22Rv1 (cell line): ENCODE measurements at regions not wholly inside any gene's neighbourhood (a gene's known extent, or its start where the extent isn't known, plus 50 kb on each side); places are given as distances from the start of the nearest gene placed in this dataset.
"Not testable (repeated sequence)": the region's sequence is repeated elsewhere in the genome, so short reads cannot be mapped to it uniquely, and the experiment has no call there.

Source experiments
- H3K27ac ChIP-seq: fragments of 450-650 bp; 2 replicates; pipeline ENCODE4 v1.5.1; 2017
- ZFX ChIP-seq: fragments of 450-650 bp; IDR thresholded peaks from 2 replicates; pipeline ENCODE4 v1.6.1; 2017; ENCODE audit warnings: antibody characterized with exemption, borderline replicate concordance
- TF ChIP-seq, protein P1 (sequence below): fragments of 450-650 bp; IDR thresholded peaks from 2 replicates; pipeline ENCODE4 v1.5.1; 2017; ENCODE audit warnings: mild to moderate bottlenecking

DNA sequence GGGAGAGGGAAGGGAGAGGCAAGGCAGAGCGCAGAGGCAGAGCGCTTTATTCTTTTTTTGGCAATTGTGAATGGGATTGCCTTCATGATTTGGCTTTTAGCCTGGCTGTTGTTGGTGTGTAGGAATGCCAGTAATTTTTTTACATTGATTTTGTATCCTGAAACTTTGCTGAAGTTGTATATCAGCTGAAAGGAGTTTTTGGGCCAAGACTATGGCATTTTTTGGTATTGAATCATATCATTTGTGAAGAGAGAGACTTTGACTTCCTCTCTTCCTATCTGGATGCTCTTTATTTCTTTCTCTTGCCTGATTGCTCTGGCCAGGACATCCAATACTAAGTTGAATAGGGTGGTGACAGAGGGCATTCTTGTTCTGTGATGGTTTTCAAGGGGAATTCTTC lies 291.3 kb downstream of the REEP3 start:
- H3K27ac ChIP-seq, result no peak overlapping the region
- TF ChIP-seq, protein P1, sequence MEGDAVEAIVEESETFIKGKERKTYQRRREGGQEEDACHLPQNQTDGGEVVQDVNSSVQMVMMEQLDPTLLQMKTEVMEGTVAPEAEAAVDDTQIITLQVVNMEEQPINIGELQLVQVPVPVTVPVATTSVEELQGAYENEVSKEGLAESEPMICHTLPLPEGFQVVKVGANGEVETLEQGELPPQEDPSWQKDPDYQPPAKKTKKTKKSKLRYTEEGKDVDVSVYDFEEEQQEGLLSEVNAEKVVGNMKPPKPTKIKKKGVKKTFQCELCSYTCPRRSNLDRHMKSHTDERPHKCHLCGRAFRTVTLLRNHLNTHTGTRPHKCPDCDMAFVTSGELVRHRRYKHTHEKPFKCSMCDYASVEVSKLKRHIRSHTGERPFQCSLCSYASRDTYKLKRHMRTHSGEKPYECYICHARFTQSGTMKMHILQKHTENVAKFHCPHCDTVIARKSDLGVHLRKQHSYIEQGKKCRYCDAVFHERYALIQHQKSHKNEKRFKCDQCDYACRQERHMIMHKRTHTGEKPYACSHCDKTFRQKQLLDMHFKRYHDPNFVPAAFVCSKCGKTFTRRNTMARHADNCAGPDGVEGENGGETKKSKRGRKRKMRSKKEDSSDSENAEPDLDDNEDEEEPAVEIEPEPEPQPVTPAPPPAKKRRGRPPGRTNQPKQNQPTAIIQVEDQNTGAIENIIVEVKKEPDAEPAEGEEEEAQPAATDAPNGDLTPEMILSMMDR, result no peak
- TF ChIP-seq ZFX, result no peak

DNA sequence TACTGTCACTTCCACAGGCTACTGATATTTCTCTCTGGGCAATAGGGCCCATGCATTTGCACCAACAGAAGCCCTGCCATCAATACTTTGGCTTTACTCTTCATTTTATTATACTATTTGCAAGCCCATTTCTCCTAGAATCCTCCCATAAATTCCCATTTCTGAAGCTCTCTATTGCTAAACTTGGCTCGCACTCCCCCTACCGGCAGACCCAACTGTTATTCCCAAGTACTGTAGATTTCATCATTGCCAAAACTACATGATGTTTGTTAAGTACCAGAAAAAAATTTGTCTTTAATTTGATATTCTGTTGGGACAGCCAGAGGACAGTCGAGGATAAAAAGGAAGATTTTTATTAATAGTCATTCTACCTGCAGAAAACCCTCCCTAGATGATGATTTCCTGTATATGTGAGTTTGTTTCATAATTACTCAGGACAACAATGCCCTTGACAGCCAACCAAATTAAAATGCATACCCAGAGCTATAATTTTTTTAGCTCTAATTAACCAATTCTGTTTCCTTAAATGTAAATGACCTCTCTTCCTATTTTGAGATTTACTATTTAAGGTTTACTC lies 298.6 kb downstream of the REEP3 start:
- H3K27ac ChIP-seq, result no peak overlapping the region
- no peak for TF ChIP-seq ZFX
- TF ChIP-seq, protein P1, result peak; percentile 93

DNA sequence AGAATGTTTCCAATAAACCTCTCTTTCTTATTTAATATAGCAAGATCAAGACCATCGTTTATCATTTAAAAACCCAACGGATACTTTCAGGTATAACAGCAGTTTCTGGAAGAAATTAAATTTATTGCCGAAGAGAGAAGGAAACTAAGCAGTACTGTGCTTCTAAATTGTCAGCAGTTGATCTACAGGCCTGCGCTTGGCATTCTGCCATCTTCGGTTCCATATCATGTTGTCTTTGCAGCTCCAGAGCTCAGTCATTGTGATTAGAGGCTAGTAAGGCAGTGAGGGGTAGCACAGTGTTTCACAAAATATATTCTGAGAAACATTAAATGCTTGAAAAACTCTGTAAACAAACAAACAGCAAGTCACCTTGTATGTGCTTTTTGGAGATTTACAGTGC lies 301.3 kb downstream of the REEP3 start:
- no peak for TF ChIP-seq ZFX
- TF ChIP-seq, protein P1, result no peak
- H3K27ac ChIP-seq, result no peak overlapping the region

DNA sequence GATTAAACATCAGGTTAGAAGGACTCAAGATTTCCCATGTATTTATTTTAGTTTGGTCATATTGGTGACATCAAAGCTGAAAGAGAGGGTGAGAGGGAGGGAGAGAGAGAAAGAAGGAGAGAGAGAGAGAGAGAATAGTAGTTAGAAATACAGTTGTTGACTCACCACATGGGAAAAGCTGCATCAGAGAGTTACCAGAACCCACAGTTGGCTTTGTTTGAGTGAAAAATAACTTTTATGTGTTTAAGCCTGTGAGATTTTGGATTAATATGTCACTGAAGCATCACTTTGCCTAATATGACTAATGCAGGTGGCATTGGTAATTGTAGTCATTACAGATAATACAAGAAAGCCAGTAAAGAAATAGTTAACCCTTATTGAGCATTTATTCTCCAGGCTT lies 303.9 kb downstream of the REEP3 start:
- TF ChIP-seq, protein P1, result no peak
- TF ChIP-seq ZFX, result no peak

DNA sequence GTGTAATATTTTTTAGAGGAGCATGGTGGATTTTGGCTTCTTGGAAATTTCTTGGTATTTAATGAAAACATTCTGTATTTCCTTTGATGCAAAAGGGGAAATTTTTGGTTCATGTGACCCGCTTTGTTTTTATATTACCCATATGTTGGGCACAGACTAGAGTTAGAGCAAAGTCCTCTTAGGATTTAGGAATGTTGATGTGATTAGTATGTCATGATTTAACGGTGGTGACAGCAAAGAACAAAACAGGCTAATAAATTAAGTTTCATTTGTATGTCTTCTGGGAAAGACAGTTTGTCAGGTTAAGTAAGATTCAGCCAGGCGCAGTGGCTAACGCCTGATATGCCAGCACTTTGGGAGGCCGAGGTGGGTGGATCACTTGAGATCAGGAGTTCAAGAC lies 304.6 kb downstream of the REEP3 start:
- H3K27ac ChIP-seq, result no peak overlapping the region
- TF ChIP-seq, protein P1, result no peak
- no peak for TF ChIP-seq ZFX

More for the DNA sequence above, 303.9 kb downstream of the REEP3 start:
- H3K27ac ChIP-seq, result no peak overlapping the region

DNA sequence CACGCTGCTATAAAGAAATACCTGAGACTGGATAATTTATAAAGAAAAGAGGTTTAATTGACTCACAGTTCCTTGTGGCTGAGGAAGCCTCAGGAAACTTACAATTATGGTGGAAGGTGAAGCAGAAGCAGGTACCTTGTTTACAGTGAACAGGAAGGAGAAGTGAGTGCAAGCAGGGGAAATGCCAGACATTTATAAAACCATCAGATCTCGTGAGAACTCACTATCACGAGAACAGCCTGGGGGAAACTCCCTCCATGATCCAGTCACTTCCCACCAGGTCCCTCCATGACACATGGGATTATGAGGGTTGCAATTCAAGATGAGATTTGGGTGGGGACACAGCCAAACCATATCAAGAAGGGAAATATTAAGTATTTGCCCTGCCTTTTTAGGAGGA lies 305.8 kb downstream of the REEP3 start:
- not testable (repeated sequence) for H3K27ac ChIP-seq

DNA sequence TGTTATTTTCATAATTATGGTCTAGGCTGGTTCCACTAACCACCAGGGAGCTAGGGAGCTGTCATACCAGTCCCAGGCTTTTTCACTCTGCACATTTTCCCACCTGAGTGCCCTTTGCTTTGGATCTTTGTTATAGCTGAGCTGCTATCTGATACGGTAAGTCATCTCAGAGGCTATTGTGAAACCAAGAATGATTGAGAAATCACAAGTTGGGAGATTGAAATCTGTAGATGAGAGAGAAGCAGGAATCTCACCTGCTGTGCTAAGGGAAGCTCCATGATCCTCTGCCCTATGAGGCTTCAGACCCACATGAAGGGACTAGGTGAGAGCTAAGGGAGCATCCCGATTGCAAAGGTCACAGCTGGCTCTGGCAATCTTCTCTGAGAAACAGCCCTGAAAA lies 307.8 kb downstream of the REEP3 start:
- TF ChIP-seq, protein P1, result no peak
- TF ChIP-seq ZFX, result no peak
- no peak overlapping the region for H3K27ac ChIP-seq

DNA sequence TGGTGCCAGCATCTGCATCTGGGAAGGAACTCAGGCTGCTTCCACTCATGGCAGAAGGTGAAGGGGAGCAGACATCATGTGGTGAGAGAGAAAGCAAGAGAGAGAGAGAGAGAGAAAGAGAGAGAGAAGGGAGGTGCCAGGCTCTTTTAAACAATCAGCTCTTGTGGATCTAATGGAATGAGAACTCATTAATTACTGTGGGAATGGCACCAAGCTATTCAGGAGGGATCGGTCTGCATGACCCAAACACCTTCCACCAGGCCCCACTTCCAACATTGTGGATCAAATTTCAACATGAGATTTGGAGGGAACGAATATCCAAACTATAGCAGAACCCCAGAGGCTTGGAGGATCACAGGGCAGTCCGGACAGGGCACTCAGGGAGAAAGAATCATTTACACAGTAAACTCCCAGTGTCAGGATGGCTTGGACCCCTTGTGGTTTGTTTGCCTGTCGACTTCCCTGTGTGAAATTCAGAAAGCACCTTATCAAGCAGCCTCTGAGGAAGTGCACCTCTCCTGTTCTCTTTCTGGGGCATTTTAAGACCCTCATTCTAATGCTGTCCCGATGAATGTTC lies 308.5 kb downstream of the REEP3 start:
- H3K27ac ChIP-seq, result no peak overlapping the region

More for the DNA sequence above, 308.5 kb downstream of the REEP3 start:
- TF ChIP-seq, protein P1, result no peak
- no peak for TF ChIP-seq ZFX
